HG02884 (cell line): ENCODE measurements at regions not wholly inside any gene's neighbourhood (a gene's known extent, or its start where the extent isn't known, plus 50 kb on each side); places are given as distances from the start of the nearest gene placed in this dataset.

Experiments used
- ATAC-seq: cut with Tn5 transposase; IDR thresholded peaks from one replicate; pipeline ENCODE4 v1.9.1; 2021; ENCODE audit warnings: mild to moderate bottlenecking, moderate library complexity; ENCODE audit not compliant: unreplicated experiment

DNA sequence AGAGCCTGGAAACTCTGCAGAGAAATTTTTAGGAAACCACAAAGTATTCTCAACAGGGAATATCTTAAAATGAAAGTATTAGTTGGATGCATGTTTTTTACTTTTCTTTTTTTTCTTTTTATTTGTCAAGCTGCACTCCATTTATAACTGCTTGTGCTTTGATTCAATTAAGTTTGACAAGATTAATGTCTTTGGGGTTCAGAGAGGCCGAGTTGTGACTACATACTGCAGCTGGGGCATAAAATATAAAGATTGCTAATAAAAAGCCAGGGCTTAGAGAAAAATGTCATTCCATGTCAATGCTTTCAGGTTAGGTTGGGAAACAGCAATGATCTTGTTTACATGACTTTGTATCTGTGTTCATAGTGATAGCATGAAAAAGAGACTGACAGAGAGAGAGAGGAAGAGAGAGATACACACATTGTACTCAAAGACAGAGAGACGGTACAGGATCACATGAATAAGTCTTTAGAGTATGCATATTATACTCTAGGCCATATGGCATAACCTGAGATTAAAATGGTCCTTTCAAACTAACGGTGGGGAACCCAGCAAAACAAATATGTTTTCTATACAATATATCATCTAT is 1022.3 kb upstream of the CNTNAP5 start:
- no peak for ATAC-seq

DNA sequence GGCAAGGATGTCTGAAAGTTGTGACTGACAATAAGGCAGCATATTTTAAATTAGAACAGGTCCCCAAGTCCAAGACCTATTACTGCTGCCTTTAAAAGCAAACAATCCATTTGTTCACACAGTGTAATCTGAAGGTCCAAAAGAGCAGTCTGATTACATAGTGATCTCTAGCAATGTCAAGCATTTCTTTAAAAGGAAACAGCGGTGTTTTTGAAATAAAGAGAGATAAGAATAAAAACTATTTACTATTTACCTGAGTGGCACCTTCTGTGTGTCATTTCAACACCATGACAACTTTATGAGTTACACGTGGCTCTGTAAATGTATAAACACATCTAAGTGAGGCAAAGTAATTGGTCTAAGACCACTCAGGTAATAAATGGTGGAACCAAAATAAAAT is 1009.9 kb upstream of the CNTNAP5 start:
- ATAC-seq, result no peak

DNA sequence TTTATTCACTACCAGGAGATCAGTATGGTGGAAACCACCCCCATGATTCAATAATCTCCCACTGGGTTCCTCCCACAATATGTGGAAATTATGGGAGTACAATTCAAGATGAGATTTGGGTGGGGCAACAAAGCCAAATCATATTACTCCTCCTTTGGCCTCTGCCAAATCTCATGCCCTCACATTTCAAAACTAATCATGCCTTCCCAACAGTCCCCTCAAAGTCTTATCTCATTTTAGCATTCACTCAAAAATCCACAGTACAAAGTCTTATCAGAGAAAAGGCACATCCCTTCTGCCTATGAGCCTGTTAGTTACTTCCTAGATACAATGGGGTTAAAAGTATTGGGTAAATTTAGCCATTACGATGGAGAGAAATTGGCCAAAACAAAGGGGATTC is 989.5 kb upstream of the CNTNAP5 start:
- no peak for ATAC-seq

DNA sequence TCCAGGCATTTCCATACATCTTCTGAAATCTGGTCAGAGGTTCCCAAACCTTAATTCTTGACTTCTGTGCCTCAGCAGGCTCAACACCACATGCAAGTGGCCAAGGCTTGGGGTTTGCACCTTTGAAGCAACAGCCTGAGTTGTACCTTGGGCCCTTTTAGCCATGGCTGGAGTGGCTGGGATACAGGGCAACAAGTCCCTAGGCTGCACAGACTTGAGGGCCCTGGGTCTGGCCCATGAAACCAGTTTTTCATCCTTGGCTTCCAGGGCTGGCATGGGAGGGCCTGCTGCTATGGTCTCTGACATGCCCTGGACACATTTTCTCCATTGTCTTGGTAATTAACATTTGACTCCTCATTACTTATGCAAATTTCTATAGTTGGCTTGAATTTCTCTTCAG is 988.8 kb upstream of the CNTNAP5 start:
- ATAC-seq, result no peak

DNA sequence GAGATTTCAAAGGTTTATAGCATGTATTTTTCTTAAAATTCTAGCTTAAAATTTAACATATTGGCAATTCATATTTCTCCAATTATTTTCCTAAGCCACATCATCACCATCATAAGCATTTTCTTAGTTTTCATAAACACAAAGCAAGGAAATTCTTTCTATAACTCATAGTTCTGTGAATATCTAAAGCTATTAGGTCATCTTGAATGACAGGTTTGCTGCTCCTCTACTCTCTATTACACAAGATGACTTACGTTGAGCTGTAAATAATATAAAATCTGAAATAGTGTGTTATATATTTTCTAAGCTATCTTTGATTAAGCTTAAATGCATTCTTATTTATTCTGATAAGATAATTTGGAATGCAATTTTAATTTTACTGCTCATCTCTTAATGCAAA is 984.6 kb upstream of the CNTNAP5 start:
- no peak for ATAC-seq

DNA sequence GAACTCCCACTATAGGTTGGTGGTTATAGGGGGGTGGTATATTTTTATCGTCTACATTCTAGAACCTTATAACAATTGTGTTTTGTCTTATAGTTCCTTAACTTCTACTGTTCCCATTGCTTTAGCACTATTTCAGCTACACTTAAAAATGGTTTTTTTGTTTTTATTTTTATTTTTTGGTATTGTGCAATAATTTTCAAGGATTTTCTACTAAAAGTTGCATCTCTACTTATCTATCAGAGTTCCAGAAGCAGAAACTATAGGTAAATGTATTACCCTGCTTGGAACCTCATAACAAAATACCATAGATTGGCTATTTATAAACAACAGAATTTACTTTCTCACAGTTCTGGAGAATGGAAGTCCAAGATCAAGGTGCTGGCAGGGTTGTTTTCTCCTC is 981.6 kb upstream of the CNTNAP5 start:
- ATAC-seq, result no peak

DNA sequence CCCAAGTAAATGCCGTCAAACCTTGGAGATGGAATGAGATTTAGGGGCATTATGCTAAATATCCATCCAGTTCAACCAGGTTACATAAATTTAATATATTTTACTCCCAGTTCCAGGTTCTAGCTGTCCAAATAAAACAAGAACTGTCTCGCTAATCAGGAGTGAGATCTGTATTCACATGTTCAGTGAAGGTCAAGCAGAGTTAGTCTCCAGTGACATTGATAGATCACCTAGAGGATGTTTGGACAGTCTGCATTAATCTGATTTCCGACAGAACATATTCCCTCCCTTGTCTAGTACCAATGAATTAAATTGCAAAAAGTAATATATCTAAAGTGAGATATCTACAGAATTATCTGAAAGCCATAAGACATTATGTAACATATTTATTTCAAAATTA is 979.4 kb upstream of the CNTNAP5 start:
- no peak for ATAC-seq

DNA sequence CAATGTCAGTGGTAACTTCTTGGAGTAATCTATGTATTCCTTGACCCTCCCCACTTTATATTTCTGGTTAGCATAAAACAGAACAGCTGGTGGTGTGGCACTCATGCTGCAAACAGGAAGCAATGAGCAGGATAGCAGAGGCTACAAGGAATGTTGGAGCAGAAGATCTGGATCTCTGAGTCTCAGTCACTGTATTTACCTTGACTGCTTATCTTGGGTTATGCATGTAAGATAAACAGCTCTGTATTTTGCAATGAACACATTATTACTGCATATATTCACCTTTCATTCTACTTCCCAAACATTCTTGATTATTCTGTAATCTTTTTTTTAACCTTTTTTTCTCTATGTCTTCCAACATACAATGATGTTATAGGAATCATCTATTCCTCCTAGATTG is 977.9 kb upstream of the CNTNAP5 start:
- no peak for ATAC-seq

DNA sequence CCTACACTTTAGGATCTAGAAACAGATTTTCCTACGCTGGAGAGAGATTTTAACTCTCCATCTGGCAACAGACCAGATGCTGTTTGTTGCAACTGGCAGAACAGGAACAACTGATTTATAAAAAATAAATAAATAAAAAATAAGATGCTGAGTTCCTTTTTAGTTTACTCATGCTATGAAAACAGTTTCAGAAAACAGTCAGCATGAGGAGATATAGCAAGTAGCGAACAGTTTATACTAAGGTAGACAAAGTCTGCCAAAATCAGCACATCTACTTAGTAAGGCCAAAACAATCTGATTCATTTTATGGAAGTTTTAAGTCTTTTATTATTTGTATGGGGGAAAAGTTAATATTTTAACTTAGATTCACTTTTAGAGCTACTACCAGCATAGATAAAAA is 974.0 kb upstream of the CNTNAP5 start:
- no peak for ATAC-seq

DNA sequence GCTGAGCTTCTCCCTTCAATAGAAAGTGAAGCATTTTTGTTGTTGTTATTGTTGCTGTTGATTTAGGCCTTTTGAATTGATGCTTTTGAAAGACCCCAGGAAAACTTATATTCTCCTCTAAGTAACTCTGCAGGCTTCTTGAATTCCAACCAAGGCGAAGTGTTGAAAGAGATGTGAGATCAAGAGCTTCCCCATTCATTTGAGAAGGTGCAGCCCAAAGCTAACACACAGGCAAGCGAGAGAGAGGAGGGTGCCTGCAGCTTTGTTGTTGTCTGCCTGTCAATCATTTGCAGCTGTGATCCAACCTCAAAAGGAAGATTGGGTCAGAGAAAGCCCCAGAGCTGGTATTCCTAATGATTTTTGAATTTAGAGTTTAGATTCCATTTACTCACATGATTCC is 963.6 kb upstream of the CNTNAP5 start:
- no peak for ATAC-seq

DNA sequence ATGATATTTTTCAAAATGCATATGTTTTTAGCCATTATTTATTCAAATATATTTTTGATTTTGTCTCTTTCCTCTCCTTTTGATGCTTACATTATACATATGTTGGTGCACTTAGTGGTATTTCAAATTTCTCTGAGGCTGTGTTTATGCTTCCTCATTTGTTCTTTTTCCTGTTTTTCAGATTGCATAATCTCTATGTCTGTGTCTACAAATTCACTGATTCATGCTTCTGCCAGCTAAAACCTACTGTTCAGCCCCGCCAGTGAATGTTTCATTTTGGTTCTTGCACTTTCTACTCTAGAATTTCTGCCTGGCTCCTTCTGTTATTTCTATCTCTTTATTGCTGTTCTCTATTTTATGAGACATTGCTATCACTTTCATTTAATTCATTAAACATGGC is 951.7 kb upstream of the CNTNAP5 start:
- no peak for ATAC-seq

DNA sequence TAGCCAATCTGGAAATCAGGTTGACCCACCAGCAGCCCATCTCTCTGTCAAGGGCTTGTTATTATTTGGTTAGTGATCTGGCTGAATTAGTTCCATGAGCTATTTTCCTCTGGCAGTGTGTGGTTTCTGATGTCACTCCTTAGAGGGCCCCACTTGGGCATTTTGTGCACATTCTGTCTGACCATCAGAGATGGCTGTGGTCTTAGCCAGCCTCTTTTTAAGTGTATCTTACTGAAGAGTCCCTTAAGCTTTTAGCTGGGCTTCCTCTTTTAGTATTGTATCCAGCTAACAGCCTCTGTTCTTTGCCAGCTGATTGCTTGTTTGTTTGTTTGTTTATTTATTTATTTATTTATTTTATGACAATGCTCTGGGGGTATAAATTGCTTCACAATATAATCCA is 951.1 kb upstream of the CNTNAP5 start:
- no peak for ATAC-seq

DNA sequence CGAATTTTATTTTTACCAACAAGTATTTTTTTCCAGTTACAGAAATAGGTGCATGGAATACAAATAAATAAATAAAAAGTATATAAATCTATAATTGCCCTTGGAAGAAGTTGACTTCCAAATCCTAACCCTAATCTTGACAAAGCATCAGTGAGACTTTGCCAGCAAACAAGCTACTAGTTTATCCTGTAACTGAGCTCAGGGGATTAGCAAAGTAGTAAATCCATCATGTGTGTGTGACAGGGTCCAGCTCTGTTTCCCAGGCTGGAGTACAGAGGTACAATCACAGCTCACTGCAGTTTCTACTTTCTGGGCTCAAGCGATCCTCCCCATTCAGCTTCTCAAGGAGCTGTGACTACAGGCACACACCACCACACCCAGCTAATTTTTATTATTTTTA is 948.0 kb upstream of the CNTNAP5 start:
- no peak for ATAC-seq

DNA sequence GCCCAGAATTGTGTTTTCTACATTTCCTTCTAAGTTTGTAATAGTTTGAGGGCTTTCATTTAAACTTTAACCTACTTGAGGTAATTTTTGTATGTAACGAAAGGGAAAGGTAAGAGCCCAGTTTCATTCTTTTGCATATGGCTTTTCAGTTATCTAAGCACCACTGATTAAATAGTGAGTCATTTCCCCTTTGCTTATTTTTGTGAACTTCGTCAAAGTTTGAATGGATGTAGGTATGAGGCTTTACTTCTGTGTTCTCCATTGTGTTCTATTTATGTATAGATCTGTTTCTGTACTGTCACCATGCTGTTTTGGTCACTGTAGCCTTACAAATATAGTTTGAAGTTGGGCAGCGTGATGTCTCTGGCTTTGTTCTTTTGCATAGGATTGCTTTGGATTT is 944.8 kb upstream of the CNTNAP5 start:
- ATAC-seq, result no peak

DNA sequence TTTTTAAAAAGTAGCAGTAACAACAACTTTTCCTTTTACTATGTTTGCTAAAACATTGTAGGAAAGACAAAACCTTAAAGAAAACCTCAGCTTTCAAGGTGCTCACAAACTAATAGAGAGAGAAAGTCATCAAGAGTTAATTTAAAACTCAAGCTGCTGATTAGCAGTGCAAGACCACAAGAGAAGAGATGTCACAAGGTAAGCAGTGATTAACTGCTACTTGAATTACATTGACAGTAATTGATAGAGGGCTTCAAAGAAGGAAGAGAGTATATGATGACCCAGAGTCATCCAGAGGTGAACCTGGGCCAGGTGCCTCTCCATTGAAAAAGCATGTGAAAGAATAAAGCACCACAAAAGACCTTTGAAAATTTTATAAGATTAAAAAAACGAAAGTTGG is 939.6 kb upstream of the CNTNAP5 start:
- ATAC-seq, result no peak

DNA sequence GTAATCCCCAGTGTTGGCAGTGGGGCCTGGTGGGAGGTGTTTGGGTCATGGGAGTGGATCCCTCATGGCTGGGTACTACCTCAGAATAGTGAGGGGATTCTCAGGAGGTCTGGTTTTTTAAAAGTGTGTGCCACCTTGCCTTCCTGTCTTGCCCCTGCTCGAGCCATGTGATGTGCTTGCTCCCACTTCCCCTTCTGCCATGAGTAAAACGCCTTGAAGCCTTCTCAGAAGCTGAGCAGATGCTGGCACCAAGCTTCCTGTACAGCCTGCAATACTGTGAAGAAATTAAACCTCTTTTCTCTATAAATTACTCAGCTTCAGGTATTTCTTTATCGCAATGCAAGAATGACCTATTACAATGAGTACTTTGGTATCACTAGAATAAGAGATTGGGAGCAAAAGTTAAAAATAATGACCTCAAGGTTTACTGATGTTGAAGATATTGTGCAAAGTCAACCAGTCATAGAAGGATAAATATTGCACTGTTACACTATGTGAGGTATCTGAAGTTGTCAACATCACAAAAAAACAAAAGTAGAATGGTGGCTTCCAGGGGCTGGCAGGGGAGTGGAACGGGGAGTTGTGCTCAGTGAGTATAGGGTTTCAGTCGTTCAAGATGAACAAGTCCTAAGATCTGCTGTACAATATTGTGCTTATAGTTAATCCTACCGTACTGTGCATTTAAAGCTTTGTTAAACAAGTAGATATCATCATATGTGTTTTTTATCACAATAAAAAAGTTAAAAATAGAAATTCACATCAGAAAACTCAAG is 938.3 kb upstream of the CNTNAP5 start:
- no peak for ATAC-seq

DNA sequence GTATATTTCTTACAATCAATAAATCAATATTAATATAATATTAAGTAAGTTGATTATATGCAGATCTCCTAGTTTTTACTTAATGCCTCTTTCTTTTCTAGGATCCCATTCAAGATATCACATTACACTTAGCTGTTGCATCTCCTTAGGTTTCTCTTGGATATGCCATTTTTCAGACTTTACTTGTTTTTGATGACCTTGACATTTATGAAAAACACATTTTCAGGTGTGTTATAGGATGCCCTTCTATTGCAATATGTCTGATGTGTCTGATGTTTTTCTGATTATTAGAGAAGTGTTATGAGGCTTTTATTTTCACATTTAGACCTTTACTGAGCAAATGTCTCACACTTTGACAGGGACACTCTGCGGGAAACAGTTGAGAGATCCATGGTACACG is 933.6 kb upstream of the CNTNAP5 start:
- no peak for ATAC-seq

DNA sequence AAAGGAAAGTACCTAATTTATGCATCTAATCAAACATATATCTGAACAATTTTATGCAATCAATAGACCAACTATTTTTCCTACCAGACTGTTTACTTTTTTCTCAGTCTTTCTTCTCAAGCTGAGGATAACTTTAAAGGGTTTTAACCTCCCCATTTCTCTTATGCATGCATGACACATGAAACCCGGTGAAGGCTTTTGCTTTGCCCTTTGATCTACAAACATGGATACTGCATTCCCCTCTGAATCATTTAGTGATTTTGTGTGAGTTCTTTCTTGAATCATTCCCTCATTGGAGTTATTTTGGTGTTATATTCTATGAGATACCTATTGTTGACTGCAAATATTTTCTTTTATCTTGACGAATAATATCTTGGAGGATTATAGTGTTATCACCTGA is 931.9 kb upstream of the CNTNAP5 start:
- ATAC-seq, result no peak

DNA sequence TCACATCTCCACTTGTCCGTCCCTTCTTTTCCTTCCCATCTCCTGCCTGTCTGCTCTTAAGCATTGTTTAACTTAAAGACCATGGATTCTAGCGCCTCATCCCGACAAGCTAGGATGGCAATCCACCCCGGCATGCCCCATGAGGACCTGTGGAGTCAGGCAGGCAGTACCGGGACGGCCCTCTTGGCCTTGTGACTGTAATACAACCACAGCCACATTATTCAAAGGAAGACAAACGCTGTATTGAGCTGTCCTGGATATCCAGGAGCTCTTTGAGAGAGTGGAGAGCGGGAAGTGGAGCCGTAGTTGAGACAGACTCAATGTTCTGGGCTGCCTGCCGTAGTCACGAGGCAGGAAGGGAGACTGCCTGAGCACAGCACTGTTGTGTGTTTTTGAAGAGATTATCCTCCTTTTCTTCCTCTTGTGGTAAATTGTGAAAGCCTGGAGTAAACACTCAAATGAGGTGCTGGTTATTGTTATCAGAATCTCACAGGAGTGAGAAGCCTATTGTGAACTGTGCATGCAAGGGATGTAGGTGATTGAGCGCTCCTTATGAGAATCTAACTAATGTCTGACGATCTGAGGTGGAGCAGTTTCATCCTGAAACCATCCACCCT is 929.8 kb upstream of the CNTNAP5 start:
- ATAC-seq, result no peak

DNA sequence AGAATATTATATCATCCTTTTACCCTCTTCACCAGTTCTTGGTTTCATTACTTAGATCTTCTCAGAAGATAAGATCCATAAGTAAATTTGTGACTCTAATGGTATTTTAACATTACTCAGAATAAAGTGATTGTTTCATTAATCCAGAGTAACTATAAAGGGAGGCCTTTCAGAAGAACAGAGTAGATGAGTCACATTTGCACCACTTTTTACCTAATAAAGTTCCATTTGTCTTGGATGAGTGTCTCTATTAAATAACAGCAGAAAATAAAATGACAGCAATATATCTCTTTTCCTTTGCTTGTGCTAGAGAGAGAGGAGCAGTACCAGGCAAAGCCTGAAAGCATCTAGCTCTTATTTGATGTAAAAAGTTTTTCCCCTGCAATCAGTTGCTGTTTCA is 926.5 kb upstream of the CNTNAP5 start:
- no peak for ATAC-seq

DNA sequence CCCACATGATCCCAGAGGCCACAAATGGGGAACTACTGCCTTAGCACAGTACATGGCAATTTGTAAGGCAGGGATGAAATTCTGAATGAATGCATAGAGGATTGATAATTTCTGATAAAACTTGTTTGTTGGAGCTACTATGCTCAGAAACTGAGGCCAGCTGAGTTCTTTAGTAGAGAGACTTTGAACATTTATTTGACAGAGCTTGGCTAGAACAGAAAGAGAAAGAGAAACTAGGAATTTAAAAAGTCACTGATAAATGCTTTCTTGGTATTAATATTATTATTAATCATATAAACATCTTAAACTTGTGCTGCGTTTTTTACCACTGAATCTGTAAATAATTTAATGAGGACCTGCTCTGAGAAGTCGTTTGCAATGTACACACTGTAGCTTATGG is 923.7 kb upstream of the CNTNAP5 start:
- no peak for ATAC-seq

DNA sequence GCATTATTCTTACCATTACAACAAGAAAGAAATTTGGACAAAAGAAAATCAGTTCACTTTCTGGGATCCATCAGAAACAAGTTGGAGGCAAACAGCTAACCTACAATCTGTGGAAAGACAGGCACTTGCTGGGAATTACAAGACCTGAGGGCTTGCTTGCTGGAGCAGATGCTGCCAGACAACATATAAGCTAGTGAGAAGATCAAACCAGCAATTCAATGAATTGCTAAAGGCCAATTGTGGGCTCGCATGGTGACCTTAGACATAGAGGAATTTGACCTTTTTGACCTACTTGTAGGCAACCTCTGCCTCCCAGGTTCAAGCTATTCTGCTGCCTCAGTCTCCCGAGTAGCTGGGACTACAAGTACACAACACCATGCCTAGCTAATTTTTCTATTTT is 921.2 kb upstream of the CNTNAP5 start:
- ATAC-seq, result no peak

DNA sequence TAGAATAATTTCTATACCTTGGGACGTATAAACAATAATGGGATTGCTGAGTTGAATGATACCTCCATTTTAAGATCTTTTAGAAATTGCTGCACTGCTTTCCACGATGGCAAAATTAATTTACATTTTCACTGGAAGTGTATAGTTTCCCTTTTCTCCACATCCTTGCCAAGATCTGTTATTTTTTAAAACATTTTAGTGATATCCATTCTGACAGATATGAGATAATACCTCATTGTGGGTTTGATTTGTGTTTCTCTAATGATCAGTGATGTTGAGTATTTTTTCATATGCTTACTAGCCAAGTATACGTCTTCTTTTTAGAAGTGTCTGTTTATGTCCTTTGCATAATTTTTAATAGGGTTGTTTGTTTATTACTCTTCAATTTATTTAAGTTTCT is 908.5 kb upstream of the CNTNAP5 start:
- ATAC-seq, result no peak
